GM21381 (cell line): ENCODE measurements at regions not wholly inside any gene's neighbourhood (a gene's known extent, or its start where the extent isn't known, plus 50 kb on each side); places are given as distances from the start of the nearest gene placed in this dataset.

Experiments
- ATAC-seq: cut with Tn5 transposase; IDR thresholded peaks from one replicate; pipeline ENCODE4 v1.9.1; 2021; ENCODE audit warnings: mild to moderate bottlenecking, moderate library complexity; ENCODE audit not compliant: unreplicated experiment

DNA sequence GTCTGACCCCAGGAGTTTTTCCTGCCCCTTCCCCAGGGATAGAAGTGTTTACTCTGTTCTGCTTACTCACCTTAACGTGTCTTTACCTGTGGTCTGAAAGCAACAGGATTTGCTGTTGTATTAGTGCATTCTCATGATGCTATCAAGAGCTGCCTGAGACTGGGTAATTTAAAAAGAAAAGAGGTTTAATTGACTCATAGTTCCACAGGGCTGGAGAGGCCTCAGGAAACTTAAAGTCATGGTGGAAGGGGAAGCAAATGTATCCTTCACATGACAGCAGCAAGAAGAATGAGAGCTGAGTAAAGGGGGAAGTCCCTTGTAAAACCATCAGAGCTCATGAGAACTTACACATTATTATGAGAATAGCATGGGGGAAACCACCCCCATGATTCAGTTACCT is 240.4 kb downstream of the SNAPC1 start:
- ATAC-seq = no peak

GRCh38 chr14:62003701-62004100 is 241.5 kb downstream of the SNAPC1 start:
- ATAC-seq = no peak

GRCh38 chr14:62006116-62006731 is 244.0 kb downstream of the SNAPC1 start:
- no peak for ATAC-seq

DNA sequence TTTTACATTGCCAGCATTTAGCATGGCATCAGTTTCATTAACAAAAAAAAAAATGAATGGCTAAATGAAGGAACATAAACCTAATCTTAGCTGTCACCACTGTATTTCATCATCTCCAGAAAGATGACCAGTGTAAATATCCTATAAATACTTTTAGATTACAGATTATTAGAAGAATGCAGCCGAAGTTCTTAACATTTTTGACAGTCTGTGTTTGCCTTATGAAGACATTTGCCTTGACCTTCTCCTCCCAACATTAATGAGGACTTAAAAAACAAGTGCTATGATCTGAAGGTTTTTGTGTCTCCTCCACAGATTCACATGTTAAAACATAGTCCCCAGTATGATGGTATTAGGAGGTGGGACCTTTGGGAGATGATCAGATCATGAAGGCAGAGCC is 253.0 kb downstream of the SNAPC1 start:
- ATAC-seq = no peak

DNA sequence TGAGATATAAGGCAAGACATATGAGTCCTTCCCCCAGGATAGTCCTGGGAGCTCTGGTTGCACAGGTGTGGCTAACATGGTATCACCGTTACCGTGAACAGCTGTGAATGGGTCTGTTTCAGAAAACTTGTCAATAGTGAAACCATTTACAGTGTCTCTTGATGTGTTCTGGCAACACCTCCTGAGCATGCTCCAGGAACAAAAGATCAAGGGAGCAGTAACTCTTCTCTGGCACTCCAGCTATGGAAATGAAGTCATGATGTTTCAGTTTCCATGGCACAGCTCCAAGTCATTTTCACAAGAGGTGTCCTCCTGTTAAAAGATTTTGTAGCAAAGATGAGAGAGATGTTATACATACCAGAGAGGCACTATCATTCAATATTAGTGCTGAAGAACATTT is 253.7 kb downstream of the SNAPC1 start:
- ATAC-seq = no peak

- no peak for ATAC-seq
These were observed 255.5 kb downstream of the SNAPC1 start for GRCh38 chr14:62017651-62018230.

GRCh38 chr14:62018606-62019005 is 256.4 kb downstream of the SNAPC1 start:
- ATAC-seq = no peak

- ATAC-seq = no peak
These were observed 265.7 kb downstream of the SNAPC1 start for GRCh38 chr14:62027958-62028357.

DNA sequence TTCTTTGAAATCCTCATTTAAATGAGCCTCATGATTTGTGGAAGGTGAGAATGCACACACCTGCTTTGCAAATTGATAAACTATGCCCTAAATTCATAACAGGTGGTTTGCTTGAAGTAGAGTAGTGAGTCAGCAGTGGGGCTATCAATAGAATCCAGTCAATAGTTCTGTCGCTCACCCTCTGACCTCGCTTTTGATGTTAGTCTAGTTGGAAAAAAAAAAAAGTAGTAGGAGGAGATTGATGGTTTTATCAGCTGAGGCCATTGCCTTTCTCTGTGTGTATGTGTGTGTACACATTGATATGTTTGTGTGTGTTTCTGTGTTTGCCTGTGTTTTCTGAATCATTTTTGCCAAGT is 267.3 kb downstream of the SNAPC1 start:
- ATAC-seq = peak; percentile 69

DNA sequence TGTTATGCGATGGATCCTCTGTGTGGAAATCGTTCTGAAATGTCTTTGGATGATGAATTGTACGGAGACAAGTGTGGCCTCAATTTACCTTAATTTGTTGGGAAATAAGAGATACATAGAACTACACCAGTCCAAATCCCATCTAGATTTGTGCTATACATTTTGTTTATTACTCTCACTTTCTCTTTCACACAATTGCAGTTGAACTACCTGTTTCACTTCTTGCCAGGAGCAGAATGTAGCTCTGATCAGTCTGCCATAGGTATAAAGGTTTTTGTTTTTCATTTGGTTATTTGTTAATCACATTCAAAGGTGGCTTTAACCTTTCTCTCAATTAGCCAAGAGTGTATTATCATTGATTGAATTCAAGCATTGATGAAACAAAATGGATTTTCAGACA is 268.2 kb downstream of the SNAPC1 start:
- peak; percentile 61 for ATAC-seq

DNA sequence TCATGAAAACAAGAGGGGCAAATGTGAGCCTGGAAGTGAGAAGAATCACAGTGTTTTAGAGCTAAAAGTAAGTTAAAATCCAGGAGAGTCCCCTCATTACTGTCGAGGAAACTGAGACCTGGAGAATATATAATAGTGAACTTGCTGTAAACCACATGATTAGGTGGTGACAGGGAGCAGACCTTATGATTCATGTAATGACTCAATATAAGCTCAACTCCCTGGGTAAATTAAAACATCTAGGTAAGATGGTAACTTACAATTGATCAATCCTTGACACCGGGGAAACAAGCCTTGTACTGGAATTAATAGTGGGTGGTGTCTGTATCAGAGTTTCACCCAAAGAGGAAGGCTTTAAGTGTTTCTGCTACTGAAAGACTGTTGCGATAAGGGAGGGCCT is 269.3 kb downstream of the SNAPC1 start:
- ATAC-seq = no peak

- peak; percentile 87 for ATAC-seq
These were observed 291.0 kb downstream of the SNAPC1 start for GRCh38 chr14:62053188-62053587.

DNA sequence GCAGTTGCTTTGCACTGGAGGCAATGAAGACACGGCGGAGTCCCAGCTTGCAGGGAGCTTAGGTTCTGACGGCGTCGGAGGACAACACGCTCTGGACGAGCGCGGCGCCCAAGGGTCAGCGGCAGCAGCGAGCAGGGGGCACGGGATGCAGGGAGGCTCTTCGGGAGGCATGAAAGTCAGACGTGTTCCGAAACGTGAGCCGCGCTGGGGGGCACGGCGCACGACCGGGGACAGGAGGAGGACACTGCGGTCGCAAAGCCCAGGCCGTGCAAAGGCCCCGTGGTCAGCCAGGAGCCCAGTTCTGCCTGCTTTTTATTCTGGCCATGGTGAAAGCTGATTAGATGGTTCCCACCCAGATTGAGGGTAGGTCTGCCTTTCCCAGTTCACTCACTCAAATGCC is 294.6 kb downstream of the SNAPC1 start:
- ATAC-seq = no peak

DNA sequence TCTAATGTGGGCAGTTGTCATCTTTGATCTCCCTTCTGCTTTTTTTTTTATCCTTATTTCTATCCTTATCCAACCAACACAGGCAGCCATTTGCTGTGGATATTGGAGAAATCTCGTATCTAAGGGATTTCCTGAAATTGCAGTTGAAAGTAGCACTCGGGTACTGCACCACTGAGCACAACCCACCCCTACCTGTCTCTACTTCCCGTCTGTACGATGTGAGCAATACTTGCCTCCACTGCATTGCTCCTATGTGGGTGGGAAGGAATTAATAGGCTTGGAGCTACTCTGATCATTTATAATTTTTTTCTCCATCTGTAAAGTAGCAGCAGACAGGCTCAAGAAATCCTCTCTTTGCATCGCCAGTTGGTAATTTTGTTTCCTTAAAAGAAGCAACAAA is 300.4 kb downstream of the SNAPC1 start:
- no peak for ATAC-seq

DNA sequence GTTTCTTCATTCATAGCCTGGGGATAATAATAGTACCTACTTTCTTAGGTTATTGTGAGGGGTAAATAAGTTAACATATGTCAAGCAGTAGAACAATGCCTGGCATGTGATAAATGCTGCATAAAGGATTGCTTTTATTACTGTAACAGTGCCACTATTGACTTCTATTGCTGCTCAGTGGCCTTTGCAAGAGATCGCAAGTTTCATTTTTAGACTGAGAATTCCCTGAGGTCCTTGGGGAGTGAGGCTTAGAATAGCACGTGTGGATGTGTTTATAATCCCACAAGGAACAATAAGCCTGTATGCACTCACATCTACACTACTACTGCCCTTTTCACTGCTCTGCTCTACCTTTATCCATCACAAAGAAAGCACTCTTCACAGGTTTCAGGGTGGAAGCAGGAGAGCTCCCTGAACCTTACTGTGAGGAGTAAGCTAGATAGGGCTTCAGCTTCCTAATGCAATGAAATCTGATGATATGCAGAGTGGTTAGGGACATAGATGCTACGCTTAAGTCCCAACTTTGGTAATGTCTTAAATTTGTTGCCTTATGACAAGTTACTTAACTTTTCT is 302.6 kb downstream of the SNAPC1 start:
- ATAC-seq = no peak

DNA sequence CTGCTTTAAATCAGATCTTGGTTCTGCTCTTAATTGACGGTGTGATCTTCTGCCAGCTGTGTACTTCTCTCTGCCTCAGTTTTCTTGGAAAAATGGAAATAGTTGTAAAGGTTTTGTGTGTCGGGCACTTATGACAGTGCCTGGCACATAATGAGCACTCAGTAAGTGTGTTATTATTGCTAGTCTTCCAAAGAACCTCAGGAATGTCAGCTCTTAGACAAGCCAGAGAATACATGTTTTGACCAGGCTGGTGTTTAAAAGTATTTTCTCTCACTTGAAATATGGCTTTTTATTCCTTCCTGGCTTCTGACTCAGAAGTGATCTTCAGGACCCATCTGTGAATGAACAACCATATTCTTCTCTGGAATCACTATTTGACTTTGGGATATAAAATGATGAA is 304.1 kb downstream of the SNAPC1 start:
- ATAC-seq = no peak

GRCh38 chr14:62071039-62071438 is 308.8 kb downstream of the SNAPC1 start:
- no peak for ATAC-seq

DNA sequence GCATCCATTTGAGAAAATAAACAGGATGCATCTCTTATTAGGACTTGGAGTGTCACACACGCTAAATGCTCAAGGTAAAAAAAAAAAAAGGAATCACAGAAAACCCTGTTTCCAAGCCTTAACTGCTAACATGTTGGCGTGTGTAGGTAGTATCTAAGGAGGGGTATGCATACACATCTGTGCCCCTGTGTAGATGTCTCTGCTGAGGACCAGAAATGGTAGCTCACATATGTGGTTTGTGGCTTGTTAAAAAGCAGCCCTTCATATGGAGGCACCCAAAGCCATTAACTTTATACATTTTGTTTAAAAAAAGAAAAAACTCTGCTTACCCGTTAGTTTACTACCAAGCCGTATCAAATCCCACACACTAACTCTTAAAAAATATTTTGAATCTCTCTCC is 314.1 kb downstream of the SNAPC1 start:
- no peak for ATAC-seq

DNA sequence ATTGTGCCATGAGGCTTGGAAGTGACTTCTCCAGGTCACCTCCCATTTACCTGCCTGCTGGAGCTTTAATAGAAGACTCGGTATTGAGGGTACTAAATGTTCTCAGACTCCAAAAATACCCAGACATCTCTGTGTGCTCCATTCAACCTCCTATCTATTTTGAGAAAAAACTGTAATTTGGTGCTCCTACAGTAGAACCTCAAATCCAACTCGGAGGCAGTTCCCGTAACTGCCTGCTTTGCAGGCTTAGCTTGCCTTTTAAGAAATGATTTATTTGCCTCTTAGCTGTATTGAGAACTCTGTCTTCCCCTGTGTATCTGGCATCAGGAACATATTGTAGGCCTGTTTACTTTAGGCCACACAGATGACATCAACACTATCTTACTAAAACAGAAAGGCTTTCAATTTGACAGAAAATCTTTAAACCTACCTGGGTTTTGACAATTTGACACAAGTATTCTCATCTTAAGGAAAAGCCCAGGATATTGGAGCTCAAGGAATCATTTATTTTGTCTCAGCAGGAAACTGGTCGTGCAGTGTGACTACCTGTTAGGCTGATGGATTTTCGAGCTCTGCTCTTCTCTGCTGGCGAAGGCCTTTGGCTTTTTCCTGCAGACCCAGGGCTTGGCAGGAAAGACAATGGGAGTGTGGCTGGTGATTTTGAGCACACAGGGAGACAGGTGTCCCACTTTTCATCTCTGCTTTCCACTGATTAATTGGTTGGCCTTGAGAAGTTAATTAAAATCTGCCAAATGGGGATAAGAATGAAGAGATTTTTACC is 314.8 kb downstream of the SNAPC1 start:
- no peak for ATAC-seq

GRCh38 chr14:62077676-62078261 is 315.5 kb downstream of the SNAPC1 start:
- ATAC-seq = no peak

DNA sequence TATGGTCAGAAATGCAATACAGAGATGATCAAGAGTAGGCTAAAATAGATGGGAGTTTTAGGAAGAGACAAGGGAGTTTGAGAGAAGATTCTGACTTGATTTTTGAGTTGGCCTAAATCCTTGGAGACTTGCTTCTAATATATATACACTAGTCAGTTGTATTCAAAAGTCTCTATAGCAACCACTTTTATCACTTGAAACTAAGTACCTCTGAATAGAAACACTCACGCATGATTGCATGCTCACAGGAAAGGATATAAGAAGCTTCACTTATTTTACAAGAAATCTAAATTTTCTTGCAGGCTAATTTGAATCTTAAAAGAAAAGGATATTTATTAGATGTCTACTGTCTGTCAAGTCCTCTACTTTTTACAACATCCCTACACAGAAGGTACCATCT is 316.8 kb downstream of the SNAPC1 start:
- ATAC-seq = peak; percentile 42
